ENCODE measurements at regions not wholly inside any gene's neighbourhood (a gene's known extent, or its start where the extent isn't known, plus 50 kb on each side); places are given as distances from the start of the nearest gene placed in this dataset.

- TF ChIP-seq ZNF670 (tag by site-specific recombination; IDR thresholded peaks at IDR 0.05; ENCODE audit: low read depth): no peak
Observed at GRCh38 chr2:146821836-146822316, 1023.0 kb upstream of the ACVR2A start (continued).

- no peak overlapping the region for H3K27ac ChIP-seq (ENCODE audit: extremely low read depth, low read depth, low read length)
- H3K4me1 ChIP-seq (ENCODE audit: control insufficient read depth, insufficient read depth, low read length): peaks cover 10% of the 10 kb centered on the region
- ChIA-PET CTCF (no interaction called here), POLR2A (interaction anchor here (0.6 kb wide), 1 partner anchor 253 kb away, joined by 3 read pairs; no protein-coding TSS in a partner anchor)
- H3K36me3 ChIP-seq (ENCODE audit: control insufficient read depth in 2 of 2, insufficient read depth in 1 of 2, low read length in 2 of 2): no peaks in the 10 kb centered on the region
- no peaks in the 10 kb centered on the region for H3K9me3 ChIP-seq (ENCODE audit: control insufficient read depth, insufficient read depth, low read depth, low read length)
- no peak overlapping the region for H3K4me3 ChIP-seq (ENCODE audit: low read depth, low read length)
- TF ChIP-seq ZNF544 (tag by site-specific recombination; IDR thresholded peaks at IDR 0.05) (no peak), SETDB1 (IDR thresholded peaks at IDR 0.05; ENCODE audit: insufficient read length, low read length) (no peak), ZNF791 (tag by site-specific recombination; IDR thresholded peaks at IDR 0.05) (no peak), ZNF488 (tag by site-specific recombination; IDR thresholded peaks at IDR 0.05) (no peak), ZNF843 (tag by site-specific recombination; IDR thresholded peaks at IDR 0.05) (no peak), PRDM6 (tag by site-specific recombination; IDR thresholded peaks at IDR 0.05) (peak; percentile 30; the same call in 1 of the 2 replicates)
Observed at GRCh38 chr2:146820672-146821071, 1024.2 kb upstream of the ACVR2A start.

GRCh38 chr2:146818122-146818521 is 1026.7 kb upstream of the ACVR2A start:
- Histone ChIP-seq H3K9me3 (ENCODE audit: control insufficient read depth, insufficient read depth, low read depth, low read length) (no peaks in the 10 kb centered on the region), H3K27ac (ENCODE audit: extremely low read depth, low read depth, low read length) (no peak overlapping the region), H3K36me3 (ENCODE audit: control insufficient read depth in 2 of 2, insufficient read depth in 1 of 2, low read length in 2 of 2) (no peaks in the 10 kb centered on the region), H3K4me3 (ENCODE audit: low read depth, low read length) (no peak overlapping the region), H3K4me1 (ENCODE audit: control insufficient read depth, insufficient read depth, low read length) (peaks cover 10% of the 10 kb centered on the region)
- ChIA-PET CTCF (interaction anchor here (0.5 kb wide), 1 partner anchor 507 kb away, joined by 9 read pairs; no protein-coding TSS in a partner anchor), POLR2A (no interaction called here)
- TF ChIP-seq ZNF37A (tag by site-specific recombination; IDR thresholded peaks at IDR 0.05): no peak
- TF ChIP-seq ZXDB (tag by site-specific recombination; IDR thresholded peaks at IDR 0.05): no peak

- peaks cover 10% of the 10 kb centered on the region for H3K4me1 ChIP-seq (ENCODE audit: control insufficient read depth, insufficient read depth, low read length)
- no peak overlapping the region for H3K27ac ChIP-seq (ENCODE audit: extremely low read depth, low read depth, low read length)
- H3K9me3 ChIP-seq (ENCODE audit: control insufficient read depth, insufficient read depth, low read depth, low read length): no peaks in the 10 kb centered on the region
- POLR2A ChIA-PET: no interaction called here
- no peaks in the 10 kb centered on the region for H3K36me3 ChIP-seq (ENCODE audit: control insufficient read depth in 2 of 2, insufficient read depth in 1 of 2, low read length in 2 of 2)
- TF ChIP-seq ZNF555 (tag by site-specific recombination; conservative IDR thresholded peaks at IDR 0.05): no peak
- TF ChIP-seq KLF7 (tag by site-specific recombination; IDR thresholded peaks at IDR 0.05; ENCODE audit: borderline replicate concordance): no peak
- TF ChIP-seq ZNF114 (tag by site-specific recombination; IDR thresholded peaks at IDR 0.05): no peak
- TF ChIP-seq ZSCAN18 (tag by site-specific recombination; IDR thresholded peaks at IDR 0.05): no peak
- TF ChIP-seq ZNF221 (tag by site-specific recombination; IDR thresholded peaks at IDR 0.05; ENCODE audit: borderline replicate concordance): no peak
- no peak for TF ChIP-seq ZNF792 (tag by site-specific recombination; IDR thresholded peaks at IDR 0.05)
- TF ChIP-seq OVOL3 (tag by site-specific recombination; IDR thresholded peaks at IDR 0.05): no peak
- no peak for TF ChIP-seq ZNF701 (tag by site-specific recombination; IDR thresholded peaks at IDR 0.05)
- no peak for TF ChIP-seq ZNF529 (tag by site-specific recombination; IDR thresholded peaks at IDR 0.05; ENCODE audit: insufficient replicate concordance)
- TF ChIP-seq ZNF24 (tag by site-specific recombination; IDR thresholded peaks at IDR 0.05): no peak
- TF ChIP-seq PRDM6 (tag by site-specific recombination; IDR thresholded peaks at IDR 0.05): no peak
- TF ChIP-seq ZNF335 (tag by site-specific recombination; conservative IDR thresholded peaks at IDR 0.05): no peak
- TF ChIP-seq GLI2 (tag by site-specific recombination; IDR thresholded peaks at IDR 0.05; ENCODE audit: borderline replicate concordance, low read depth): no peak
- TF ChIP-seq FEZF1 (tag by site-specific recombination; IDR thresholded peaks at IDR 0.05): no peak
- TF ChIP-seq HOXA7 (CRISPR knock-in tag; IDR thresholded peaks at IDR 0.05; ENCODE audit: borderline replicate concordance): no peak
- no peak for TF ChIP-seq KLF16 (tag by site-specific recombination; IDR thresholded peaks at IDR 0.05)
- TF ChIP-seq ZNF843 (tag by site-specific recombination; IDR thresholded peaks at IDR 0.05): no peak
- TF ChIP-seq MEIS1 (CRISPR knock-in tag; IDR thresholded peaks at IDR 0.05; ENCODE audit: borderline replicate concordance): no peak
- TF ChIP-seq ZNF654 (tag by site-specific recombination; IDR thresholded peaks at IDR 0.05; ENCODE audit: low read depth): no peak
- H3K4me3 ChIP-seq (ENCODE audit: low read depth, low read length): no peak overlapping the region
- CTCF ChIA-PET: interaction anchor here (0.5 kb wide), 1 partner anchor 508 kb away, joined by 9 read pairs; no protein-coding TSS in a partner anchor
Observed at GRCh38 chr2:146817613-146818012, 1027.2 kb upstream of the ACVR2A start.

All from HEK293 (cell line).